Activated CD4-positive, alpha-beta T cell treated with anti-CD3 and anti-CD28 coated beads for 24 hours (primary cell): ENCODE measurements at regions not wholly inside any gene's neighbourhood (a gene's known extent, or its start where the extent isn't known, plus 50 kb on each side); places are given as distances from the start of the nearest gene placed in this dataset.

Source experiments
- DNase-seq, 2 donors: peaks; one replicate each; pipeline ENCODE4 v3.0.0-alpha.2; 2020; ENCODE audit warnings: low read depth in 2 of 2

DNA sequence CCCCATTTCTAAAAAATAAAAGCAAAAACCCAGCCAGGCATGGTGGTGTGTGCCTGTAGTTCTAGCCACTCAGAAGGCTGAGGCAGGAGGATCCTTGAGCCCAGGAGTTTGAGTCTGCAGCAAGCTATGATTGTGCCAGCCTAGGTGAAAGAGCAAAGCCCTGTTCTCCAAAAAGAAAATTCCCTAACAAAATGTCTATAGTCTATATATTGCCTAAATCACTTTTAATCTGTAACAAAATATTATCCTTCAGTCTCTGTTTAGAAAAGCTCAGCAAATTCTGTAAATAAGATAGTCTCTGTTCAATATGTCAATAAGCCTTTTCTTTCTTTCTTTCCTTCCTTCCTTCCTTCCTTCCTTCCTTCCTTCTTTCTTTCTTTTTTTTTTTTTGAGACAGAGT, 75.8 kb upstream of the ZFP64 start:
- no peak for DNase-seq

DNA sequence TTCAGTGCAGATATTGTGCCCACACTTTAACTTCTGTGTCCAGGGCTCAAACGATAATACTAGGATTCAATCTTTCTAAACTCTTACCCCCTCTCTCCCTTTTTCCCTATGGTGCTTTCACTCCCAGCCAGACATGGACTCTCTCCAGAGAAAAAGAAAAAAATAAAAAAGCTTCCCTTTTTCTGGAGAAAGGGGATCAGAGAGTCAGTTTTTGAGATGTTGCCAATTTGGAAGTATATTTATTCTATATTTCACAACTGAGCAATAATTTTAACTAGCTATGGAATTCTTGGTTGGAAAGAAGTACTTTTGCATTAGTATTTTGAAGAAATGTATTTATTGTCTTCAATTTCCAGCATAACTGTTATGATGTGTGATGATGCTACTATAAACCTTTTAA, 72.2 kb upstream of the ZFP64 start:
- DNase-seq: no peak

- no peak for DNase-seq
These were observed 70.2 kb upstream of the ZFP64 start for GRCh38 chr20:52261792-52262191.

GRCh38 chr20:52259295-52259694, 67.7 kb upstream of the ZFP64 start:
- DNase-seq: no peak

GRCh38 chr20:52256454-52256853, 64.9 kb upstream of the ZFP64 start:
- DNase-seq: no peak

- DNase-seq: no peak
These were observed 61.1 kb upstream of the ZFP64 start for GRCh38 chr20:52252664-52253063.

GRCh38 chr20:52251827-52252226, 60.2 kb upstream of the ZFP64 start:
- no peak for DNase-seq

- DNase-seq: no peak
These were observed 59.6 kb upstream of the ZFP64 start for GRCh38 chr20:52251136-52251700.

DNA sequence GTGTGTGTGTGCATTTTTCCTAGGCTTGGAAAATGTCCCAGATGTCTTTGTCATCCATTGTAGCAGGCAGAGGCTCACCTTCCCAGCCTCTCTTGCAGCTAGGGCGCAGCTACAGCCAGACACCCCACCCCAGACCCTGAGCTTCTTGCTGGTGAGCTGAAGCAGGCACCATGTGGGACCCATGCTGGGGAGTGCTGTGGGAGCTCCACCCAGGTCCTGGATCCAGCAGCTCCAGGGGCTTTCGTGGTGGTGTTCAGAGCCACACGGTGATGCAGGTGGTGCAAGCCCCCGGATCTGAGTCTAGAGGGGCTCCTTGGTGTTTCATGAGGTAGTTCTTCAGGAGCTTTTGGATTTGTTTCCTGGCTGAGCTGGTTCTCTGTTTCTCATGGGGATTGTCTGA, 56.0 kb upstream of the ZFP64 start:
- no peak for DNase-seq

GRCh38 chr20:52246366-52246765, 54.8 kb upstream of the ZFP64 start:
- no peak for DNase-seq

DNA sequence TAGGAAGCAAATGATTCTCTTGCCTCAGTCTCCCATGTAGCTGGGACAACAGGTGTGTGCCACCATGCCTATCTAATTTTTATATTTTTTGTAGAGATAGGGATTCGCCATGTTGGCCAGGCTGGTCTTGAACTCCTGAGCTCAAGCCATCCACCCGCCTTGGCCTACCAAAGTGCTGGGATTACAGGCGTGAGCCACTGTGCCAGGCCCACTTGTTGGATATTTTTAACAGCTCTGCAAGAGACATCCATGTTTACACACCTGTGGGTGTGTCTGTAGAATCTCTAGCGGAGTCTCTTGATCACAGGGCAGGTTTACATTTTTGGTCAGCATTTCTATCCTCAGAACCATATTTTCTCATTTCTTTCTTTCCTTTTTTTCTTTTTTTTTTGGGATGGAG, 53.1 kb upstream of the ZFP64 start:
- DNase-seq: no peak

DNA sequence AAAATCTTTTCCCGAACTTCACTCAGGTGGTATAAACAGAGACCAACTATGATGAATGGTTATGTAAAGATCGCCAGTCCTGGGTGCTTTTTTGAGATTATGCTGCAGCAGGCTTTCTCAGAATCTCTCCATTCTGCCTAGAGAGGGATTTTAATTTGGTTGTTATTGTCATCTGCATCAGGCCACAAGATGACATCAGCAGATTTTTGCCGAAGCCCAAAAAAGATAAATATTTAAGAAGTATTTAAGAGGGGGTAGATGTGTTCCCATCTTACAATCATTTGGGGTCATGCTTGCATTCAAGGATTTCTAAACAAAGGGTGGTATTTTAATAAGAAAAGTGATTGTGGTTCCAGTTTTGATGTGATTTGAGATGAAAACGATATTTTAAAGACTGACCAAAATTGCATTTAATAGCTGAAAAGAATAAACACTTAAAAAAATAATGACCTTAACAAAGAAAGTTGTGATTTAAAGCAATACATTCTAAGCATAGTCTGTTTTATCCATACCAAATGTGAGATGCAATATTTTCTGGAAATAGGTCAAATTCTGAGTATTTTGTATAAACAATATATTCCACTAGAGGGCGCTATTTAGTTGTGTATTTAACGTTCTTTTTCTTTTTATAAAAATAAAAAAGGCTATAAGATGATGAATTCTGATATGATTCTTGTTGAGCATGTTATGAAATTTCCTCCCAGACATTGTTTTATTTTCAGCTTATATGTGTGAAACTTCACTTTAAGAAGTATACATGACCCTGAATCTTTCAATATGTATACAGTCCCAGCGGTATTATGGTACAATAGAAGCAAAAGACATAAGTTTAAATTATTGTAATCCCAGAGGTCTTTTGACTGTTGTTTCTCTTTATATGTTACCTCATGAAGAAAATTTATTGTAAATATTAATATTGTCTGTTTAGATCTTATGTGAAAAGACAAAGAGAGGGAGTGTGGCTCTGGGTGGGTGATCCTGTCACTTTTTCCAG, 51.0 kb upstream of the ZFP64 start:
- no peak for DNase-seq
